GM21576 (cell line): ENCODE measurements at regions not wholly inside any gene's neighbourhood (a gene's known extent, or its start where the extent isn't known, plus 50 kb on each side); places are given as distances from the start of the nearest gene placed in this dataset.
A peak's percentile ranks its signal among the peaks of the same experiment; 100 is the strongest.
"Not testable (repeated sequence)": the region's sequence is repeated elsewhere in the genome, so short reads cannot be mapped to it uniquely, and the experiment has no call there.

Experiments
- ATAC-seq: cut with Tn5 transposase; IDR thresholded peaks from one replicate; pipeline ENCODE4 v1.9.1; 2021; ENCODE audit warnings: mild to moderate bottlenecking, moderate library complexity; ENCODE audit not compliant: unreplicated experiment

DNA sequence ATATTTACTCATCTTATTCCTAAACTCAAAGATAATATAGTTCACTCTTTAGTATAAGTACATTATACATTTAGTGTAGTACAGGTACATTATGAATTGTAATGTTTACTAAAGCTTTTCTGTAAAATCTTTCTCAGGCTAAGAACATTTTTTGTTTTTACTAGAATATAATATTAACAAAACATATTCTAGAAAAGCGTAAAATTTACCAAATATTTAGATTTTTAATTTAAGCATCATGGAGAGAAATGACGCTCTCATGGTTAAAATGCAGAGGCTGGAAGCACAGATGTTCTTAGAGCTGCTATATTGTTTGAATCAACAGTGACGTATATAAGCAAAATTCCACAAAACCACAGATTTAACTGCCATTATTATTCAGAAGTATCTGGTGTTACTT lies 54.7 kb upstream of the NBPF15 start:
- not testable (repeated sequence) for ATAC-seq

DNA sequence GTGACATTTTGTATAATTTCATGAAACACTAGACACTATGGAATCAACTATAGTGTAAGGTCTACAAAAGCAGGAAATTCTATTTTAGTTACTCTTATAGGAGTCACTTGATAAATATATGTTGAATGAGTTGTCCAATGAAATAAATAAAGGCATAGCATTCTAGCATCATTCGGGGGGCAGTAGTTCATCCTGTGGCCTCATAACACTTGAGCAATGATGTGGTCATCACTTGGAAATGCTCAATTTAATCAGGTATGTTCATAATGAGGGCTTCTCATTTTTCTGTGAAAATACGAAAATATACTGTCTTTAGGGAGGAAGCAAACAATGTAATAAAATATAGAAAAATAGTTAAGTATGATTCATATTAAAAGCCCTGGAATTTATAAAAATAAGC lies 55.4 kb upstream of the NBPF15 start:
- ATAC-seq: not testable (repeated sequence)

DNA sequence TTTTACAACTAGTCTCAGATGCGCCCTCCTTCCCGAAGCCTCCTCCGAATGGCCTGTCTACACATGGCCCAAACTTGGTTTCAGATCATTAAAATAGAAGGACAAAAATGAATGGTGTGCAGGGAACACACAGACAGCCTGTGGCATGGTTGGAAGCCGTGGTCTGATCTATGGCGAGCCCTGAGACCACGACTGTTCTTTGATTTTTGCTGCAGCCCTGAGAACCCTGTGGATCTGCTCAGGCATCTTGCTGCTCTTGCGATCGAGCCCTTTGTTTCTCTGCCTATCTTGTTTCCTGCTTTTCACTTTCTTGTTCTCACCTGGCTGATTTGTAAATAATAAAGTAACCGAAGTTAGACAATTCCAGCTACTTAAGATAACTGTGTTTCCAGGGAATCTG lies 57.0 kb upstream of the NBPF15 start:
- ATAC-seq: not testable (repeated sequence)

DNA sequence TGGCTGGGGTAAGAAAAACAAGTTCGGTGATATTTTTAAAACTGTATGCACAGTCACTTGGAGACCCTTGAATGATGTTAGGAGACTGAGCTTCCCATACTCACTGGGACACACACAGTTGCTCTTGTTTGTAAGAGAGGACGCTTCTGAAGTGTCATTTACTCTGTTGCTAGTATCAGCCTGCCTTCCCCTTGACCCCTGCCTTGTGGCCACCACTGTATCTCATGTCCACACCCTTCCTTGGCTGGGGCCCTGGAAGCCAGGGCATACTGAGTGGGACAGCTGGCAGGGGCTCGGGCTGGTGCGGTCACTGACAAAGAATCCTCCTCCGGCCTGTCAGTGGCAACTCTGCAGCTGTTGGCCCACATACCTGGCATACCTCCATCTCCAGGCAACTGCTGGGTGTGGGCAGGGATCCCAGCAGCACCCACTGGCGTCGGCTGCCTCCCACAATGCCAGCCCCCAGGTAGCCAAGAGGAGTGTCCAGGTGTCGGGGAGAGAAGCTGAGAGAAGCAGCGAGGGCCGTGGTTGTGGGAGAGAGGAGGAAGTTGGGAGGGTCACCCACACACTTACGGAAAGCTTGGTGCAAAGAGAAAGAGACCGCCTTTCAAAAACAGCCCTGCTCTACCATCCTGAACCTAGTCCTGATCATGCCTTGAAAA lies 58.2 kb upstream of the NBPF15 start:
- not testable (repeated sequence) for ATAC-seq

DNA sequence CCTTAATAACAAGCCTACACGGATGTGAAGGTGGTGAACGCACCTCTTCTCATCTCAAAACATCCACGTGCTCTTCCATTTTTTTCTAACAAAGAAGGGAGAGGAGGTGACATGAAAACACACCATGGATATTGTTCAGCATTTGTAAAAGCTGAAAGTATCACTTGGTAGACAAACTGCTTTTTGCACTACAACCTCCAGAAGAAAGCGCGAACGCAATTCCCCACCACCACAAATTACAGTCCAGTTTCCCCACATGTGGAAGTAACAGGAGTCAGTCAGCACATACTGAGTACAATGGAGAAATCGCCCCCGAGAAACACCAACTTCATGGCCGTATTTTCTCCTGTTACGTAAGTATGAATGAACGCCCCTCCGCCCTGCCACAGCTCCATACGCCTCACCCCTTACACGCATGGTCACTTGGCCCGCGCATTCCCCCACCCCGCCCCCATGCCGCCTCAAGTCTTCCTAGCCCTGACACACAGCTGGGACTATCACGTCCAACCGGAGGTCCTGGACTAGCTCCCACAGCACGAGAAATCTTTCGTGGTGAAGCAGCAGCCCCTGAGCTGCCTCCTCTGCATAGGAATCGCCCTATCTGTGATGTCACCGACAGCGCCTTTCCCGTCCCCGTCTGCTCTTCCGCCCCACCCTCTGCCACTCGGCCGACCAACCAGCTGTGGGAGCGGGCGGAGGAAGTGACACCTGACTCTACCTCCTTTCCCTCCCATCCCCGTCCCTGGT lies 62.4 kb upstream of the NBPF15 start:
- peak; percentile 66 for ATAC-seq

DNA sequence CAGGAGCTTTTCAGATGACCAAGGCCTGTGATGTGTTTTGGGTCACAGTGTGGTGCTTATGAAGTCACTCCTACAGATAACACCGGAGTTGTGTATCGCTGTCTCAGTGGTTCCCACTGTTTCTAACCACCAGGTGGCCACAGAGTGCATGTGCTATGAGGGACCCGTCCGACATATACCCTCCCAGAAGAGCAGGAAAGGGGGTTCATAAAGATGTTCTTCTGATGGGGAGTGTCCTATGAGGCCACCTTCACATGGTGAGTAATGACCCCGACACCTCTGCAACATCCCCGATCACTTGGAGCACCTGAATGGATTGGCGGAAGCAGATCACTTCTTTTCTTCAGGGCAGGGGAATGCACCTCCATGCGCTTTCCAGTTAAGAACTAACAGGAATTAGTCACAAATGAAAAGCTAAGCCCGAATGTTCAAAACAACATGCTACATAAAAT lies 60.5 kb upstream of the PPIAL4F start:
- not testable (repeated sequence) for ATAC-seq

DNA sequence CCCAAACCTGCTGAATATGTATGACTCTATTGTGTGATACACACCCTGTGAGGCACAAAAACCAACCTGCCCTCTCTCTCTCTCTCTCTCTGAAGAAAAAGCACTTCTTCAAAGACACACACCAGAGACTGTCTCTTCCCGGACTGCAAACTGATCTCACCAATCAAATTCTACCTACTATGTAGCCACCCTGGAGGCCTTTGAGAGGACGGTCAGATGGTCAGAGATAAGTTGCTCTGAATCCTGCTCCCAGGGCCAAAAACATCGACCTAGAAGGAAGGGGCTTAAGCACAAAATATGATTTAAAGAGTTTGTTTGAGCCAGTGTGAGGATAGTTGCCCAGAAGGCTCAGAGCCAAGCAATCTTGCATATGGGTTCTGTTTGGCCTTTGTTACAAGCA lies 59.2 kb upstream of the PPIAL4F start:
- ATAC-seq: not testable (repeated sequence)

DNA sequence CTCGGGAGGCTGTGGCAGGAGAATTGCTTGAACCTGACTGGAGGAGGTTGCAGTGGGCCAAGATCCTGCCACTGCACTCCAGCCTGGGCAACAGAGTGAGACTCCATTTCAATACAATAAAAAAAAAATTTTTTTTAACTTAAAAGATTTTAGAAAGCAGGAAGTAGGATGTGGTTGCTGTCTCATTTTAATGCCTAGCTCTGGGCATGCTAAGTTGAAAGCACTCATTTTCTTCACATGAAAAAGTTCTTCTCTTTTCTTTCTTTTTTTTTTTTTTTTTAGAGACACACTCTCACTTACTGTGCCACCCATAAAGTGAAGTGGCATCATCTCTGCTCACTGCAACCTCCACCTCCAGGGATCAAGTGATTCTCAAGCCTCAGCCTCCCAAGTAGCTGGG lies 58.4 kb upstream of the PPIAL4F start:
- not testable (repeated sequence) for ATAC-seq

DNA sequence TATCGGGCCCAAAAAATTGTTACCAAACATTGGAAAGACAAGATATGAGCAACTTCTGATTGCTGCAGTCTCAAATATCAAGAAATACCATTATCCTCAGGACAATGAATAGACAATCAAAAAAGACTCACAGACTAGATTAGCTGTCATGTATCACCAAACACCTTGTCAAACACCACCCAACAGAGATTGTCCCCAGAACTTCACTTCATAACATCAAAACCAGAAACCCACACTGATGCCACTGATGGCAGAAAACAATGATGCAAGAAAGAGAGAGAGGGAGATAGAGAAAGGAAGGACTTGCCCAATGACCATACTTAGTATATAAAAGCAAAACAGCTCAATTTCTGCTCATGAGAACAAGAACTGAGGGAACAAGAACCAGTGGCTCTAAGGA lies 56.0 kb upstream of the PPIAL4F start:
- not testable (repeated sequence) for ATAC-seq

DNA sequence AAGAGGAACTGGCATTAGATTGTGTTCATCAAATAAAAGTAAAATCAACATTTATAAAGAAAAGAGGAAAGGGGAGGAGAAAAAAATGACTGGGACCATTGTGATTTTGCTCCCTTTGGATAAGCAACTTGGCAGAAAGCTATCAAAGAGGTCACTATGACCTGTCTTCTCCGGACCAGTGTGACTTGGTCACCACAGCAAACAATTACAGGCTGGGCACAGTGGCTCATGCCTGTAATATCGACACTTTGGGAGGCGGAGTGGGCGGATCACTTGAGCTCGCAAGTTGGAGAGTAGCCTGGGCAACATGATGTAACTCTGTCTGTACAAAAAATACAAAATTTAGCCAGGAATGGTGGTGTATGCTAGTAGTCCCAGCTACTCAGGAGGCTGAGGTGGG lies 55.5 kb upstream of the PPIAL4F start:
- not testable (repeated sequence) for ATAC-seq

DNA sequence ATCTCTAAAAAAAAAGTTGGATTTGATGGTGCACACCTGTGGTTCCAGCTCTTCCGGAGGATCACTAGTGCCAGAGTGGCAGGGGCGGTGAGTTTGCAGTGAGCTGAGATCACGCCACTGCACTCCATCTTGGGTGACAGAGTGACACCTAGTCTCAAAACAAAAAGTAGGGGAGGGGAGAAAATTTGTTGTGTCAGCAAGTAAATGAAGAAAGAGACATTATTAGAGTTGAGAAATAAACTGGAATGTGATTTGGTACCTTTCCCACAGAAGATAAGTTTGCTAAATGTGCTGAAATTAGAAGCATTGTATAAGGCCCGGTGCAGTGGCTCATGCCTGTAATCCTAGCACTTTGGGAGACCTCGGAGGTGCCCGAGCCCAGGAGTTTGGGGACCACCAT lies 54.0 kb upstream of the PPIAL4F start:
- ATAC-seq: not testable (repeated sequence)

DNA sequence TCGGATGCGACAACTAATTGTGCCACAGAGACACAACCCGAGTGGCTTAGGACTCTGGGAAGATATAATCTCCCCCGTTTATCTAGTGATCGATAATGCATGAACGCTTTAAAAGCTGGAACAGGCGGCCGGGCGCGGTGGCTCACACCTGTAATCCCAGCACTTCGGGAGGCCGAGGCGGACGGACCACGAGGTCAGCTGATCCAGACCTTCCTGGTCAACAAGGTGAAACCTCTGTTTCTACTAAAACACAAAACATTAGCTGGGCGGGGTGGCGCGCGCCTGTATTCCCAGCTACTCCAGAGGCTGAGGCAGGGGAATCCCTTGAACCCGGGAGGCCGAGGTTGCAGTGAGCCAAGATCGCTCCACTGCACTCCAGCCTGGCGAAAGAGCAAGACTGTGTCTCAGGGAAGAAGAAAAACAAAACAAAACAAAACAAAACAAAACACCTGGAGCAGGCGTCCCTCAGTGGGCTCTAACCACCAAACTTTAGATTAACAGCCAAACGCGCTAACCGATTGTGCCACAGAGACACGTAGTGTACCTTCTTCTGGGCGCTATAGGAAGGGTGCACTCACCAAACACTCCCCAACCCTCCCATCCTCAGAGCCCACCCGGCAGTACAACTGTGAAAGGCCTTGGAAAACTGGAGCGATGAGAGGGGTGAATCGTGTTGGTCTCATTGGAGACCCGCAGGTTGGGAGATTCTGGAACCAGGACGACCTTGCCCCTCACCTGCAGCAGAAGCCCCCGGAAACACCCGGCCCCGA lies 53.3 kb upstream of the PPIAL4F start:
- ATAC-seq: not testable (repeated sequence)
